Spleen (tissue), 11 donors: ENCODE measurements at regions not wholly inside any gene's neighbourhood (a gene's known extent, or its start where the extent isn't known, plus 50 kb on each side); places are given as distances from the start of the nearest gene placed in this dataset.

ENCODE experiments used
- DNase-seq: peaks from one replicate; pipeline ENCODE4 v3.0.0-alpha.2; 2020
- H3K27ac ChIP-seq, 8 donors: fragments of 200-600 bp; sonication (generic) in 7 of 8; 1 replicate in 4 of 8; 2 replicates in 4 of 8; pipeline versions ENCODE4 v1.5.0 to v1.8.0; 2016 to 2021; ENCODE audit warnings: inconsistent platforms in 4 of 8, mild to moderate bottlenecking in 4 of 8, moderate library complexity in 1 of 8
- H3K27me3 ChIP-seq, 7 donors: fragments of 200-600 bp; sonication (generic) in 6 of 7; replicated peaks in 1 of 7; 1 replicate in 4 of 7; 2 replicates in 3 of 7; pipeline versions ENCODE4 v1.5.0 to v1.8.0; 2016 to 2021; ENCODE audit warnings: inconsistent platforms in 3 of 7, mild to moderate bottlenecking in 1 of 7
- H3K36me3 ChIP-seq, 6 donors: fragments of 200-600 bp; sonication (generic) in 5 of 6; 1 replicate in 4 of 6; 2 replicates in 2 of 6; pipeline versions ENCODE4 v1.5.0 to v1.8.0; 2016 to 2021; ENCODE audit warnings: inconsistent platforms in 2 of 6
- H3K4me1 ChIP-seq, 6 donors: fragments of 200-600 bp; sonication (generic) in 5 of 6; 1 replicate in 3 of 6; 2 replicates in 3 of 6; pipeline versions ENCODE4 v1.5.0 to v1.8.0; 2016 to 2021; ENCODE audit warnings: inconsistent platforms in 3 of 6
- H3K4me3 ChIP-seq, 8 donors: fragments of 200-600 bp; sonication (generic) in 7 of 8; 1 replicate in 4 of 8; 2 replicates in 4 of 8; pipeline versions ENCODE4 v1.5.0 to v1.8.0; 2016 to 2021; ENCODE audit warnings: inconsistent platforms in 4 of 8, mild to moderate bottlenecking in 4 of 8, moderate library complexity in 2 of 8
- H3K9me3 ChIP-seq, 8 donors: fragments of 200-600 bp; sonication (generic) in 7 of 8; 1 replicate in 4 of 8; 2 replicates in 4 of 8; pipeline versions ENCODE4 v1.5.0 to v1.8.0; 2016 to 2021; ENCODE audit warnings: inconsistent platforms in 4 of 8
- POLR2A ChIP-seq, 3 donors: fragments of 450-650 bp; IDR thresholded peaks; one replicate each; pipeline ENCODE4 v1.5.1; 2017; ENCODE audit warnings: antibody characterized with exemption in 3 of 3, mild to moderate bottlenecking in 1 of 3
- POLR2AphosphoS5 ChIP-seq, 3 donors: sonication (generic); formaldehyde crosslinking; IDR thresholded peaks; one replicate each; pipeline ENCODE4 v1.5.1; 2017; ENCODE audit warnings: antibody characterized with exemption in 3 of 3
- WGBS, 5 donors: extraction: QIAGEN DNeasy Blood & Tissue Kit in 3 of 5; methylation state at CpG; one replicate each; pipeline versions ENCODE4 v1.1.5 to v1.1.7; 2013 to 2018; 5-methylcytosine and 5-hydroxymethylcytosine counted together
- intact Hi-C: fragments of 100-400 bp; cut with DNase I; formaldehyde crosslinking; loops from one replicate; pipeline ENCODE4 v1.15.0; 2023; ENCODE audit warnings: low total_unique reads
- TF ChIP-seq, protein P1 (sequence below), 11 experiments: fragments of 200-600 bp in 7 of 11; fragments of 450-650 bp in 4 of 11; sonication (generic) in 4 of 11; IDR thresholded peaks in 8 of 11; conservative IDR thresholded peaks in 3 of 11; 1 replicate in 7 of 11; 2 replicates in 4 of 11; pipeline versions ENCODE4 v1.4.0 to v1.8.0; 2016 to 2021; ENCODE audit warnings: antibody characterized with exemption in 11 of 11, inconsistent platforms in 4 of 11, mild to moderate bottlenecking in 1 of 11
- donor health status: healthy with polysubstance abuse.
- donor health status: DM: no; HTN: no; CAD: no; lungs with moderate emphysema.
- donor health status: DM: no; HTN: no; CAD: no.
- donor health status: Bipolar disorder and iron deficiency.
- donor health status: healthy.
- donor health status: DM: no; HTN: no; CAD: no.
- donor health status: DM: yes; HTN: yes; CAD: no.

DNA sequence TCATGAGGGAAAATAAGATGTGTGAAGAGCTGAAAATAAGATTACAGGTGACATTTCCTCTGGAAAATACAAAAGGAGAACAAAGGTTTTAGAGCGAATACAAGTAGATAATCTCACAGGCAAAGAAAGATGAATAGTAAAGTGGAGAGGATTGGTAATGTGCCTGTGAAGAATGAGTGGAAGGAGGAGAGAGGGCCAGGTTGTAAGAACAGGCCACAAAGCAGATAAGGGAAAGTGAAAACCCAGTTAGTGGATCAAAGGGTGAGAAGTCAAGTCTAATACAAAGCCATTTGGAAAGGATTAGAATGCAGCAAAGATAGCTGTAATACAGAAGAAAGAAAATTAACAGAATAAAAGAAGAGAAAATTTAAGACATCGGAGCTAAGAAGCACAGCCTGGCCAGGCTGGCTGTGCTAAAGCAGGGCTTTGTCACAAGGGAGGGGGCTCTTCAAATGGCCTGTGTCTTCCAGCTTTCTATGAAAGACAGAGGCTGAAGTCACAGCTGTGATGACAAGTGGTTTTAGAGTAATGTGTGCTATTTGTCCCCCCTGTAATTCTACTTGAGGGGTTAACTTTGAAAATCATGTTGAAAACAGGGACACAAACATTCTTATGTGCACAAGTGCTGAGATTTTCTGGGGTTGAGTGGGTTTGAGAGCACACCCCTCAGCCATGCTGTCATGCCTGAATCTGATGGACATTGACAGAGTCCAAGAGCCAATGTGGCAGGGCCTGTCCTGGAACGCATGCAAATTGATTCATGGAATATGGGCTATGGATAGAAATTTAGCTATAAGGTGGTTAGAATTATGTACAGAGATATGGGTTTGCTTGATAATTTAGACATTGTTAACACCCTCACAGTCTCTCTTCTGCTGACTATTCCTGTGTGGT is 344.5 kb upstream of the NAV3 start:
- H3K4me3 ChIP-seq: no peak overlapping the region
- H3K4me1 ChIP-seq: no peaks in the 10 kb centered on the region
- intact Hi-C loops: no loop called here
- H3K9me3 ChIP-seq: no peaks in the 10 kb centered on the region
- no peak overlapping the region for H3K27ac ChIP-seq
- 81 to 93% (median 91%) methylated on average over 3 of the region's 3 CpGs for WGBS, 5 donors
- TF ChIP-seq POLR2A (IDR thresholded peaks at IDR 0.05): no peak
- TF ChIP-seq, protein P1, sequence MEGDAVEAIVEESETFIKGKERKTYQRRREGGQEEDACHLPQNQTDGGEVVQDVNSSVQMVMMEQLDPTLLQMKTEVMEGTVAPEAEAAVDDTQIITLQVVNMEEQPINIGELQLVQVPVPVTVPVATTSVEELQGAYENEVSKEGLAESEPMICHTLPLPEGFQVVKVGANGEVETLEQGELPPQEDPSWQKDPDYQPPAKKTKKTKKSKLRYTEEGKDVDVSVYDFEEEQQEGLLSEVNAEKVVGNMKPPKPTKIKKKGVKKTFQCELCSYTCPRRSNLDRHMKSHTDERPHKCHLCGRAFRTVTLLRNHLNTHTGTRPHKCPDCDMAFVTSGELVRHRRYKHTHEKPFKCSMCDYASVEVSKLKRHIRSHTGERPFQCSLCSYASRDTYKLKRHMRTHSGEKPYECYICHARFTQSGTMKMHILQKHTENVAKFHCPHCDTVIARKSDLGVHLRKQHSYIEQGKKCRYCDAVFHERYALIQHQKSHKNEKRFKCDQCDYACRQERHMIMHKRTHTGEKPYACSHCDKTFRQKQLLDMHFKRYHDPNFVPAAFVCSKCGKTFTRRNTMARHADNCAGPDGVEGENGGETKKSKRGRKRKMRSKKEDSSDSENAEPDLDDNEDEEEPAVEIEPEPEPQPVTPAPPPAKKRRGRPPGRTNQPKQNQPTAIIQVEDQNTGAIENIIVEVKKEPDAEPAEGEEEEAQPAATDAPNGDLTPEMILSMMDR (IDR thresholded peaks at IDR 0.05 in 8 of 11, conservative IDR thresholded peaks at IDR 0.05 in 3 of 11): no peak
- no peaks in the 10 kb centered on the region for H3K27me3 ChIP-seq
- no peak for DNase-seq
- no peaks in the 10 kb centered on the region for H3K36me3 ChIP-seq

DNA sequence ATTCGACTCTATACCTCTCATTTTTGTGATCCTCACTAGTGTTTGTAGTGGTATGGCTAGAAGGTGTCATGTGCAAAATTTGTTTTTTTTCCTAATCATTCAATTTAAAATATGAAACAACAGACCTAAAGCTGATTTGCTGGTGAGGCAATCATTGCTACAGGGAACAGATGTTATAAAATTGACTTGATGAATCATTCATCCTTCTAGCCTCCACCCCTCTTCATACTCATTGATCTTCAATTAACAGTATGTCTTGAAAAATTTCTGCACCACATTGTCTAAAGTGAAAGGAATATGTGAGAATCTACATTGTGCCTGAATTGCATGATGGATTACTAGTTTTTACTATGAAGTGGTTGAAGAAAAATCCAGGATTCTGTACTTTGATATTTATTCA is 349.0 kb upstream of the NAV3 start:
- H3K4me1 ChIP-seq: no peaks in the 10 kb centered on the region
- H3K9me3 ChIP-seq: no peaks in the 10 kb centered on the region
- H3K27ac ChIP-seq: no peak overlapping the region
- TF ChIP-seq POLR2A (IDR thresholded peaks at IDR 0.05) (no peak), POLR2AphosphoS5 (IDR thresholded peaks at IDR 0.05) (no peak)
- TF ChIP-seq, protein P1 (IDR thresholded peaks at IDR 0.05 in 8 of 11, conservative IDR thresholded peaks at IDR 0.05 in 3 of 11): no peak
- H3K4me3 ChIP-seq: no peak overlapping the region
- 67 to 88% (median 77%) methylated on average over 1 of the region's 1 CpG for WGBS, 5 donors
- intact Hi-C loops: no loop called here
- DNase-seq: no peak
- H3K27me3 ChIP-seq: no peaks in the 10 kb centered on the region
- no peaks in the 10 kb centered on the region for H3K36me3 ChIP-seq

DNA sequence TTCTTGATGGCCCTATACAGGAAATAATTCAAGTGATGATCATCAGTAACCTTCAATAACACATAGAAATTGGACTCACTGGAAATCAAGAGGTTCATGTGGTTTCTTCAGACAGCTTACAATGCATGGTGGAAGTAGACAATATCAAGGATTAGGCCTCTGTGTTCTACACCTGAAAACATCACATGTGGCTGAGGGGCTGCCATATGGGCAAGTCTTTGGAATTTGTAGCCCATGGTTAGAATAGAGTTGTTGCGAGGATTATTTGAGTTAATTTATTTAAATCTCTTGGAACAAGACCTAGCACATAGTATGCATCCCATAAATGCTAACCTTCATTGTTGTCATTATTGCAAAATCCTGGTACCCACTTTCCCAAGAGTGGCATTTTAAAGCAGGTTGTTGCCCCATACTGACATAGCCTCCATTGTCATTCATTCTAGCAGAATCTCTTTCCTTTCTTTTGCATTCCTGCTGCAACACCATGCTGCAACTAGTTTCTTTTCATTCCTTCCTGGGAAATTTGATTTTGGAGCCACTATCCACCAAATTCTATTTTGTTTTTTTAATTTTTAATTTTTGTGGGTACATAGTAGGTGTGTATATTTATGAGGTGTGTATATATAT is 352.7 kb upstream of the NAV3 start:
- no peak for DNase-seq
- no peaks in the 10 kb centered on the region for H3K9me3 ChIP-seq
- H3K4me3 ChIP-seq: no peak overlapping the region
- no peaks in the 10 kb centered on the region for H3K36me3 ChIP-seq
- no peaks in the 10 kb centered on the region for H3K27me3 ChIP-seq
- WGBS, 5 donors: 91 to 100% (median 96%) methylated on average over 1 of the region's 1 CpG
- H3K4me1 ChIP-seq: no peaks in the 10 kb centered on the region
- TF ChIP-seq, protein P1 (IDR thresholded peaks at IDR 0.05 in 8 of 11, conservative IDR thresholded peaks at IDR 0.05 in 3 of 11): no peak
- TF ChIP-seq POLR2AphosphoS5 (IDR thresholded peaks at IDR 0.05): no peak
- no peak for TF ChIP-seq POLR2A (IDR thresholded peaks at IDR 0.05)
- H3K27ac ChIP-seq: no peak overlapping the region
- intact Hi-C loops: no loop called here

DNA sequence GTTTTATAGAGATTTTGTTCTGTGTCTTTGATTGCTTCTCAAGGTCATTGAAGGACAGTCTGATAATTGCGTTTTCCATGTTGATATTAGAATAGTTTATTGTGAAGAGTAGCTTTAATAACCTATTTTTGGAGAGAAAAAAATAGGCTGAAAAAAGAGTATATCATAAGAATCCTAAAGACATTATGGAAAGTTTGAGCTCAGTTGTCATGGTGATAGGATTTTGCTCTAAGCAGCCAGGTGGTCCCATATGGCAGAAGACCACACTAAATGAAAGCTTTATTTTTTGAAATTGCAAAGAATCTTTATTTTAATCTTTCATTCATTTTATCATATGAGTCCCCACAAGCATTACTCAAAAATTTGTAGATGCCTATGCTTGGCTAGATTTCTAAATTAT is 358.9 kb upstream of the NAV3 start:
- no peaks in the 10 kb centered on the region for H3K36me3 ChIP-seq
- H3K9me3 ChIP-seq: peaks cover 0 to 5% (median 0%) of the 10 kb centered on the region in 8 donors
- no peaks in the 10 kb centered on the region for H3K4me1 ChIP-seq
- 70 to 86% (median 83%) methylated on average over 1 of the region's 1 CpG for WGBS, 5 donors
- no peak overlapping the region for H3K4me3 ChIP-seq
- intact Hi-C loops: no loop called here
- no peak for DNase-seq
- no peak overlapping the region for H3K27ac ChIP-seq
- TF ChIP-seq, protein P1 (IDR thresholded peaks at IDR 0.05 in 8 of 11, conservative IDR thresholded peaks at IDR 0.05 in 3 of 11): no peak
- TF ChIP-seq POLR2AphosphoS5 (IDR thresholded peaks at IDR 0.05) (no peak), POLR2A (IDR thresholded peaks at IDR 0.05) (no peak)
- no peaks in the 10 kb centered on the region for H3K27me3 ChIP-seq
